ENCODE measurements at regions not wholly inside any gene's neighbourhood (a gene's known extent, or its start where the extent isn't known, plus 50 kb on each side); places are given as distances from the start of the nearest gene placed in this dataset.

DNA sequence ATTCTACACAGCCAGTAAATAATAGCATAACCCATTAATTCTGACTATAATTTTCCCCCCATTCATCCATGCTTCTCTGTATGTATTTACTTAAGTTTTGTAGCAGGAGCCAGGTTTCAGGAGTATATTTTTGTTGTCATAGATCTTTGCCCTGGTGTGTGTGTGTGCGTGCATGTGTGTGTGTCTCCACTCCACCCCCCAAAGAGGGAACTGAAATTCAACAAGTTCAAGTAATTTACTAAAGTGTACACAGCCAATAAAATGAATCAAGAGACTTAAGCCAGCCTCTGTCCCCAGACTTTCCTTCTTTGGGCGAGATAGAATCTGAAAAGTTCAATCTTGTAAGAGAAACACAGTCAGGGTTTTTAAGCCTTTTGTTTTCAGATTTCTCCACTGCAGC, 792.0 kb downstream of the MED13L start:
- no peaks in the 10 kb centered on the region for H3K79me2 ChIP-seq (ENCODE audit: insufficient read depth, low read length)
- H3K36me3 ChIP-seq (ENCODE audit: insufficient read depth, low read length): no peaks in the 10 kb centered on the region
- H3K9me3 ChIP-seq (ENCODE audit: insufficient read depth, low read depth, low read length): no peaks in the 10 kb centered on the region
- H3F3A ChIP-seq (ENCODE audit: low read depth): no peaks in the 10 kb centered on the region
- H3K9me2 ChIP-seq (replicated peaks; ENCODE audit: low read depth, low read length): no peaks in the 10 kb centered on the region
- no peak overlapping the region for H3K4me2 ChIP-seq (ENCODE audit: low read depth, low read length, poor library complexity, severe bottlenecking)
- no peak overlapping the region for H3K9ac ChIP-seq (ENCODE audit: low read depth, low read length, poor library complexity, severe bottlenecking)
- H3K4me3 ChIP-seq (ENCODE audit: low read length, poor library complexity, severe bottlenecking): no peak overlapping the region
- no peaks in the 10 kb centered on the region for H3K27me3 ChIP-seq (ENCODE audit: insufficient read depth, low read length, poor library complexity, severe bottlenecking)
- H4K20me1 ChIP-seq (ENCODE audit: insufficient read depth, low read length, poor library complexity, severe bottlenecking): no peaks in the 10 kb centered on the region
- no peak overlapping the region for H2AFZ ChIP-seq (ENCODE audit: low read length)
- H3K4me1 ChIP-seq (ENCODE audit: insufficient read depth, low read length, poor library complexity, severe bottlenecking): no peaks in the 10 kb centered on the region
- TF ChIP-seq, protein P1, sequence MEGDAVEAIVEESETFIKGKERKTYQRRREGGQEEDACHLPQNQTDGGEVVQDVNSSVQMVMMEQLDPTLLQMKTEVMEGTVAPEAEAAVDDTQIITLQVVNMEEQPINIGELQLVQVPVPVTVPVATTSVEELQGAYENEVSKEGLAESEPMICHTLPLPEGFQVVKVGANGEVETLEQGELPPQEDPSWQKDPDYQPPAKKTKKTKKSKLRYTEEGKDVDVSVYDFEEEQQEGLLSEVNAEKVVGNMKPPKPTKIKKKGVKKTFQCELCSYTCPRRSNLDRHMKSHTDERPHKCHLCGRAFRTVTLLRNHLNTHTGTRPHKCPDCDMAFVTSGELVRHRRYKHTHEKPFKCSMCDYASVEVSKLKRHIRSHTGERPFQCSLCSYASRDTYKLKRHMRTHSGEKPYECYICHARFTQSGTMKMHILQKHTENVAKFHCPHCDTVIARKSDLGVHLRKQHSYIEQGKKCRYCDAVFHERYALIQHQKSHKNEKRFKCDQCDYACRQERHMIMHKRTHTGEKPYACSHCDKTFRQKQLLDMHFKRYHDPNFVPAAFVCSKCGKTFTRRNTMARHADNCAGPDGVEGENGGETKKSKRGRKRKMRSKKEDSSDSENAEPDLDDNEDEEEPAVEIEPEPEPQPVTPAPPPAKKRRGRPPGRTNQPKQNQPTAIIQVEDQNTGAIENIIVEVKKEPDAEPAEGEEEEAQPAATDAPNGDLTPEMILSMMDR (conservative IDR thresholded peaks at IDR 0.05; ENCODE audit: low read length): no peak
- no peak for TF ChIP-seq EZH2phosphoT487 (IDR thresholded peaks at IDR 0.05; ENCODE audit: borderline replicate concordance)

DNA sequence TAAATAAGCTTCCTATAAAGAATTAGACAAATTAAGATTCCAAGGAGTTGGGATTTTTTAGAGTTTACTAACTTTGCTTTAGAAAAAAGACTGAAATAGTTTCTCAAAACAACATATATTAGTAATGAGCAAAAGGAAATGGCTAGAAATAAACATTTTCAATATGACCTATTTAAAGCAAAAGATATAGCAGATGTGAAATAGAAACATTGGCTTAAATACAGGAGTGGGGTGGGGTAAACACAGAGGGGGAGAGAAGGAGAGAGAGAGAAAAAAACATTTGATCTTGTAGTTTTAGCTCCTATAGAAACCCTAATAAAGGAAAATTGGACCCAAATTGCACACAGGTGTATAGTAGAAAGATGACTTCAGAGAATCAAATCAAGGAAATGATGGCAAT, 794.5 kb downstream of the MED13L start:
- H3K79me2 ChIP-seq (ENCODE audit: insufficient read depth, low read length): no peaks in the 10 kb centered on the region
- H3K4me3 ChIP-seq (ENCODE audit: low read length, poor library complexity, severe bottlenecking): no peak overlapping the region
- H3K4me1 ChIP-seq (ENCODE audit: insufficient read depth, low read length, poor library complexity, severe bottlenecking): no peaks in the 10 kb centered on the region
- no peaks in the 10 kb centered on the region for H3K9me2 ChIP-seq (replicated peaks; ENCODE audit: low read depth, low read length)
- H3K9ac ChIP-seq (ENCODE audit: low read depth, low read length, poor library complexity, severe bottlenecking): no peak overlapping the region
- H3K36me3 ChIP-seq (ENCODE audit: insufficient read depth, low read length): no peaks in the 10 kb centered on the region
- no peak overlapping the region for H2AFZ ChIP-seq (ENCODE audit: low read length)
- no peaks in the 10 kb centered on the region for H4K20me1 ChIP-seq (ENCODE audit: insufficient read depth, low read length, poor library complexity, severe bottlenecking)
- no peak overlapping the region for H3K4me2 ChIP-seq (ENCODE audit: low read depth, low read length, poor library complexity, severe bottlenecking)
- no peaks in the 10 kb centered on the region for H3F3A ChIP-seq (ENCODE audit: low read depth)
- no peaks in the 10 kb centered on the region for H3K9me3 ChIP-seq (ENCODE audit: insufficient read depth, low read depth, low read length)
- TF ChIP-seq, protein P1 (conservative IDR thresholded peaks at IDR 0.05; ENCODE audit: low read length): no peak
- TF ChIP-seq EZH2phosphoT487 (IDR thresholded peaks at IDR 0.05; ENCODE audit: borderline replicate concordance): no peak
- H3K27me3 ChIP-seq (ENCODE audit: insufficient read depth, low read length, poor library complexity, severe bottlenecking): no peaks in the 10 kb centered on the region

DNA sequence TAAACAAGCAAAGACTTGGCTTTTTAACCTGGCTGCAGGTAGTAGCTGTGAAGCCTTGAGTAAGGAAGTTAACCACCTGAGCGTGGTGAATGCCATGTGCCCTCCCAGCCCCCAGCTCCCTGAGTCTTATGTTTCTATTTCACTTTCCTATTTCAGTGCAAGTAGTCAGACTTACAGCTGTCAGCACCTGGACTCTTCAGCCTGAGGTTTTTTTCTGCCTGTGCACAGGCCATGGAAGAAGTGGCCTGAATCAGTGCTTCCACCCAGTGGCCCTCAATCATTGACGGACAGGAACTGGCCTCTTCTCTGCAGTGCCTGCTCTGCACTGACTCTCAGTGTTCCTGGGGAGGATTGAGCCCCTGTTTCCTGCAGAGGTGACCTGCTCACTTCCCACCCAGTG, 796.4 kb downstream of the MED13L start:
- H2AFZ ChIP-seq (ENCODE audit: low read length): no peak overlapping the region
- no peaks in the 10 kb centered on the region for H3K79me2 ChIP-seq (ENCODE audit: insufficient read depth, low read length)
- no peaks in the 10 kb centered on the region for H3K36me3 ChIP-seq (ENCODE audit: insufficient read depth, low read length)
- H3K9me2 ChIP-seq (replicated peaks; ENCODE audit: low read depth, low read length): no peaks in the 10 kb centered on the region
- H3K9me3 ChIP-seq (ENCODE audit: insufficient read depth, low read depth, low read length): no peaks in the 10 kb centered on the region
- no peak overlapping the region for H3K4me3 ChIP-seq (ENCODE audit: low read length, poor library complexity, severe bottlenecking)
- no peak overlapping the region for H3K9ac ChIP-seq (ENCODE audit: low read depth, low read length, poor library complexity, severe bottlenecking)
- H4K20me1 ChIP-seq (ENCODE audit: insufficient read depth, low read length, poor library complexity, severe bottlenecking): no peaks in the 10 kb centered on the region
- H3K27me3 ChIP-seq (ENCODE audit: insufficient read depth, low read length, poor library complexity, severe bottlenecking): no peaks in the 10 kb centered on the region
- H3K4me2 ChIP-seq (ENCODE audit: low read depth, low read length, poor library complexity, severe bottlenecking): no peak overlapping the region
- TF ChIP-seq, protein P1 (conservative IDR thresholded peaks at IDR 0.05; ENCODE audit: low read length): no peak
- no peak for TF ChIP-seq EZH2phosphoT487 (IDR thresholded peaks at IDR 0.05; ENCODE audit: borderline replicate concordance)
- H3K4me1 ChIP-seq (ENCODE audit: insufficient read depth, low read length, poor library complexity, severe bottlenecking): no peaks in the 10 kb centered on the region
- no peaks in the 10 kb centered on the region for H3F3A ChIP-seq (ENCODE audit: low read depth)

All from Loucy (cell line).